Skeletal muscle satellite cell (primary cell): ENCODE measurements at regions not wholly inside any gene's neighbourhood (a gene's known extent, or its start where the extent isn't known, plus 50 kb on each side); places are given as distances from the start of the nearest gene placed in this dataset.
"Not testable (repeated sequence)": the region's sequence is repeated elsewhere in the genome, so short reads cannot be mapped to it uniquely, and the experiment has no call there.

Experiments
- H3K27me3 ChIP-seq: 2 replicates; pipeline ENCODE4 v1.7.0; 2013; ENCODE audit warnings: low read length; ENCODE audit not compliant: control insufficient read depth, insufficient read depth
- H3K36me3 ChIP-seq: 2 replicates; pipeline ENCODE4 v1.7.0; 2013; ENCODE audit warnings: mild to moderate bottlenecking, control low read depth, low read length; ENCODE audit not compliant: insufficient read depth
- H3K4me1 ChIP-seq: 2 replicates; pipeline ENCODE4 v1.7.0; 2013; ENCODE audit warnings: low read length; ENCODE audit not compliant: control insufficient read depth, insufficient read depth
- H3K4me2 ChIP-seq: 2 replicates; pipeline ENCODE4 v1.7.0; 2013; ENCODE audit warnings: mild to moderate bottlenecking, low read length
- H3K4me3 ChIP-seq: 2 replicates; pipeline ENCODE4 v1.7.0; 2013; ENCODE audit warnings: low read length
- H3K9ac ChIP-seq: 2 replicates; pipeline ENCODE4 v1.7.0; 2013; ENCODE audit warnings: mild to moderate bottlenecking, low read depth, low read length, moderate library complexity
- H3K9me3 ChIP-seq: replicated peaks from 2 replicates; pipeline ENCODE4 v1.7.0; 2013; ENCODE audit warnings: mild to moderate bottlenecking, control low read depth, low read length

- H3K9me3 ChIP-seq, H3K27me3 ChIP-seq, H3K4me3 ChIP-seq, H3K36me3 ChIP-seq: not testable (repeated sequence)
- Histone ChIP-seq H3K9ac (peak overlapping the region; percentile 76), H3K4me1 (peaks cover 37% of the 10 kb centered on the region), H3K4me2 (peak overlapping the region; percentile 75)
Measured at GRCh38 chr3:132136902-132137301, 102.1 kb upstream of the CPNE4 start.

DNA sequence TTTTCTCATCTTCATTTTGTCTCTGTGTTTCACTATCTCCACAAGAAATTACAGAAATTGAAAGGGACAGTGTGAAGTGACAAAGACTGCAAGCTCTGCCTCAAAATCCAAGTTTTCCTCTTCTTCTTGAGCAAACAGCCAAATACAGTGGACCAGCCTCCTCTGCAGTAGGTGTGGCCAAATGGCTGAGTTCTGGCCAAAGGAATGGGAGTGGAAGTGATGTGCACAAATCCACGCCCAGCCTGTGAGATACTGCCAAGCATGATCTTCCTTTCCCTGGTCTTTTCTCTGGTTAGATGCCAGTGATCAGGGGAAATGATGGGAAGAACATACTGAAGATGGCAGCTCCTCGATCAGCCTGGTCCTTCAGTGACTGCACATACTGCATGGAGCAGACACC is 111.0 kb upstream of the CPNE4 start:
- Histone ChIP-seq H3K9ac (no peak overlapping the region), H3K36me3 (no peaks in the 10 kb centered on the region), H3K4me2 (no peak overlapping the region), H3K9me3 (no peaks in the 10 kb centered on the region), H3K4me1 (no peaks in the 10 kb centered on the region), H3K27me3 (no peaks in the 10 kb centered on the region), H3K4me3 (no peak overlapping the region)

DNA sequence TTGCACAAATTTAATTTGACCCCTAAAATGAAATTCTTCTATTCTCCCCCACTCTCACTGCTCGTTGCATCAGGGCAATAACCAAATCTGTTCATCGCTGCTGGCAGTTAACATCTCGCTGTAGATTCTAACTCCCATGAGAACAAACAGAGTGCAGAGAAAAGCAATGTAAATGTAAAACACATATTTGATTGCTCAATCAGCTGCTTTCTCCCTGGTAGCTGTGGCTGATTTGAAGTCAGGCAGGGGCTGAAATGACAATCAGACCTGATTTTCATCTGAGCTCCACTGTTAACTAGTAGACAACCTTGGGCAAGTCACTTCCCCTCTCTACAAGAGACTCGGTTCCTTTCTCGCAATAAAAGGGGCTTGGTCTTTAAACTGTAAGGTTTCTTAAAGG is 119.8 kb upstream of the CPNE4 start:
- Histone ChIP-seq H3K4me2 (no peak overlapping the region), H3K9ac (no peak overlapping the region), H3K9me3 (no peaks in the 10 kb centered on the region)

DNA sequence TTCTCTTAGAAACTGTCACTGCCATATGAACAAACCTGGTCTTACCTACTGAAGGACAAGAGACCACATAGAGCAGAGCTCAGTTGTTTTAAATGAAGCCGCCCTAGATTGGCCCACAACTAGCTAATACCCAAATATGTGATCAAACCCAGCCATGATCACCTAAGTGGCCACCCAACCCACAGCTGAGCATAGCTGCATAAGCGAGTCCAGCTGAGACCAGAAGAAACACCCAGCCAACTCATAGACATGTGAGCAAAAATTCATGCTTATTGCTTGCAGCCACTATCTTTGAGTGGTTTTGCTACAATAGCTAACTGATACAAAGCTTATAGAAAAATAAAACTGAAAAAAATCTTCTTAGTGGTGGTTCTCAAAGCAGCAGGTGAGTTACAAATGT is 124.3 kb upstream of the CPNE4 start:
- no peak overlapping the region for H3K9ac ChIP-seq
- H3K27me3 ChIP-seq, result no peaks in the 10 kb centered on the region
- peaks cover 2% of the 10 kb centered on the region for H3K4me1 ChIP-seq
- no peaks in the 10 kb centered on the region for H3K36me3 ChIP-seq
- H3K4me3 ChIP-seq, result no peak overlapping the region
- no peaks in the 10 kb centered on the region for H3K9me3 ChIP-seq
- H3K4me2 ChIP-seq, result no peak overlapping the region

More for the DNA sequence above, 119.8 kb upstream of the CPNE4 start:
- Histone ChIP-seq H3K27me3 (no peaks in the 10 kb centered on the region), H3K4me3 (no peak overlapping the region), H3K36me3 (no peaks in the 10 kb centered on the region), H3K4me1 (no peaks in the 10 kb centered on the region)

DNA sequence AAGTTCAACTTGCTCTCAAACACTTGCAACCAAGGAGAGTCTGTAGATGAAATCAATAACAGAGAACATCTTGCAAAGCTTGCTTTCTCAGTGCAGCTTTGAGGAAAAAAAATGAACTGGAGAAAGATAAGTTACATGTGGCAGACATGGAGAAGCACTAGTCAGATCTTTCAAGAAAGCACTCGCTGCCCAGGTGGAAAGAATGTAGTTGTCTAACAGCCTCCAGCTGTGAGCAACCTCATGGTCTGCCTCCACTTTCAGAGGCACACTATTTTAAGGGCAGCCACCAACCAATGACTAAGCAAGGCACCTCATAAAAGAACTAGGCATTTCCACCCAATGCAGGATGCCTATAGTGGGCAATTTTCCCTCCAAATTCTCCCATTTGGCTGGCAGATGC is 125.4 kb upstream of the CPNE4 start:
- Histone ChIP-seq H3K9ac (no peak overlapping the region), H3K4me1 (peaks cover 9% of the 10 kb centered on the region), H3K27me3 (no peaks in the 10 kb centered on the region), H3K4me2 (no peak overlapping the region), H3K36me3 (no peaks in the 10 kb centered on the region), H3K4me3 (no peak overlapping the region), H3K9me3 (no peaks in the 10 kb centered on the region)

- Histone ChIP-seq H3K4me1 (peaks cover 9% of the 10 kb centered on the region), H3K9ac (no peak overlapping the region)
Measured at GRCh38 chr3:132161608-132162007, 126.8 kb upstream of the CPNE4 start.

DNA sequence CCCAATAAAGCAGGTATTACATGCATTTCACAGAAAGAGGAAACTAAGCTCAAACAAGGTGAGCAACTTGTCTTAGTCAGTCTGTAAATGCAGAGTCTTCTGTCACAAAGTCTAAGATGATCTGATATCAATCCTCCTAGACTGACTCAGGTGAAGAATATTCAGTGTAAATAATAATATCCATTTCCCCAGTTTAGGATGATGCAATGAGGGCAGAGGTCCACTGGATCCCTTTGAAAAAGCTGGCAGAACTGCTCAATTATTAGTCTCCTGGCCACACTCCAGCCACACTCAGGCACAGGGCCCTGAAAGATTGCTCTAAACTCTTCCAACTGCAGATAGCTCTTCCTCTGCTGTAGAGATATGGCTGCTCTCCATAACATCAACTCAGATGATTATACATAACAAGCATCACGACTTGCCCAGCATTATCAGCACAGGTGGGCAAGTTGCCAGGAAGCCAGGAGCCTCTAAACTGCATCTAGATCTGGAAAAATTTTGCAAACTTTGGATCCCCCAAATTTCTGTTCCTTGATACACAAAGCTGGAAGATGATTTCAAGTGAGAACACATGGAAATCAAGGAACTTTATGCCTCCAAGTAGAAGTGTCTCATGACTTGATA is 129.8 kb upstream of the CPNE4 start:
- no peak overlapping the region for H3K4me2 ChIP-seq
- peaks cover 9% of the 10 kb centered on the region for H3K4me1 ChIP-seq
- H3K9ac ChIP-seq, result no peak overlapping the region

More at GRCh38 chr3:132161608-132162007, 126.8 kb upstream of the CPNE4 start:
- H3K9me3 ChIP-seq, result no peaks in the 10 kb centered on the region
- no peaks in the 10 kb centered on the region for H3K27me3 ChIP-seq
- H3K4me3 ChIP-seq, result no peak overlapping the region
- no peak overlapping the region for H3K4me2 ChIP-seq
- no peaks in the 10 kb centered on the region for H3K36me3 ChIP-seq

DNA sequence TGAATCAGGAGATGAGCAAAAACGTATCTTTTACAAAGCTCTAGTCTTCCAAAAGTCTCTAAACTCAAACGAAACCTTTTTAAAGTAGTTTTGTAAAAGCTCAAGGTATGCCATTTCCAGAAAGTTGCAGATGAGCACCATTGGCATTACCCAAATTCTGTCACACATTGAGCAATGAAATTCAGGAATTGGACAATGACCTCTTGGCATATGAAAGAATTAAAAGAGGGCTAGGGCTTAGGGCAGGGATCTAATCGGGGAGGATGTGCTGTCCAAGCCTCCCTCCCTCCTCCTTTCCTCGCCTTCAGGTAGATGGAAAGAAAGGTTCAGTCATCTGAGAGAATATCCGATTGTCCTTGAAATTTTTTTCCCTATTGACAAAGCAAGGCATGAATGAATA is 133.1 kb upstream of the CPNE4 start:
- Histone ChIP-seq H3K4me1 (peaks cover 9% of the 10 kb centered on the region), H3K27me3 (no peaks in the 10 kb centered on the region), H3K4me2 (no peak overlapping the region), H3K4me3 (no peak overlapping the region), H3K9ac (no peak overlapping the region), H3K36me3 (no peaks in the 10 kb centered on the region), H3K9me3 (no peaks in the 10 kb centered on the region)

More for the DNA sequence above, 129.8 kb upstream of the CPNE4 start:
- Histone ChIP-seq H3K36me3 (no peaks in the 10 kb centered on the region), H3K4me3 (no peak overlapping the region), H3K27me3 (no peaks in the 10 kb centered on the region), H3K9me3 (no peaks in the 10 kb centered on the region)

DNA sequence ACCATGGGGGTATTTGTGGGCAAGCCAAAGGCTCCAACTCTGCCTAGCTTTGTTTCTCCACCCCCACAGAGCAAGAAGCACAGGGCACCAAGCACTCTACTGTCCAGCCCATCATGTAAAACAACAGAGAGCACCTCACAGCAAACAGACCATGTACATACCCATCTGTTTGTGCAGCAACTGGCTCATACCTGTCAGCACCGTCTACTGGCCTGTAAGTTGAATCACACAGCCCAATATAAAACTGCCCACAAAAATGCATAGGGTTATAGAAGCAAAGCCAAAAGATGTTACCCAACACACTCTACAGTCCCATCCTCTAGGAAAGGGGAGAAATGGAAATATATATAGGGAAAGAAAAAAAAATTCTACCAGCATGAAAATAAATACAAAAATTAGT is 139.7 kb upstream of the CPNE4 start:
- Histone ChIP-seq H3K36me3 (no peaks in the 10 kb centered on the region), H3K4me1 (no peaks in the 10 kb centered on the region), H3K27me3 (no peaks in the 10 kb centered on the region), H3K4me3 (no peak overlapping the region), H3K9ac (no peak overlapping the region), H3K9me3 (no peaks in the 10 kb centered on the region), H3K4me2 (no peak overlapping the region)

DNA sequence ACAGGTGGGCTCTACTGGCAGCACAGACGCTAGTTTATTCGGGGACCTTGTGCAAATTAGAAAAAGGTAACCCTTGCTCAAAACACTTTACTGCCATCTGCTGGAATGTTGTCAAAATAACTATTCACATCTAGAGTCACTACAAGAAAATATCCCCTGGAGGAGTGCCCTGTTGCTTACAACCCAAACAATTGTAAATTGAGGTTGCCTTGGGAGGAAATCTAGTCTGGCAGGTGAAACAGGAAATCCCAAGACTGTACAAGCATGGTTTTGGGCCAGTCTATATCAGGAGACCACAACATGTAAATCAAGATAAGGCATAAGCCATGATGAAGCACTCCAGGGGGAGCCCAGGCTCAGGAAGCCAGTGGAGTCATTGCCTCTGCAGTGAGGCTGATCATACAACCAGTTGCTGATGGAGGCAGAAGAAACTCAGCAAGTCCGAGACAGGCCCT is 136.8 kb upstream of the ACP3 start:
- Histone ChIP-seq H3K9ac (no peak overlapping the region), H3K9me3 (no peaks in the 10 kb centered on the region), H3K4me1 (no peaks in the 10 kb centered on the region), H3K4me2 (no peak overlapping the region), H3K4me3 (no peak overlapping the region), H3K27me3 (peaks cover 7% of the 10 kb centered on the region), H3K36me3 (no peaks in the 10 kb centered on the region)

GRCh38 chr3:132183811-132184210 is 133.4 kb upstream of the ACP3 start:
- H3K9ac ChIP-seq, result no peak overlapping the region
- H3K27me3 ChIP-seq, result peaks cover 9% of the 10 kb centered on the region
- no peak overlapping the region for H3K4me3 ChIP-seq
- H3K4me1 ChIP-seq, result no peaks in the 10 kb centered on the region
- no peaks in the 10 kb centered on the region for H3K9me3 ChIP-seq
- H3K4me2 ChIP-seq, result no peak overlapping the region
- no peaks in the 10 kb centered on the region for H3K36me3 ChIP-seq

- Histone ChIP-seq H3K4me3 (no peak overlapping the region), H3K9me3 (no peaks in the 10 kb centered on the region), H3K9ac (no peak overlapping the region), H3K4me1 (no peaks in the 10 kb centered on the region), H3K36me3 (no peaks in the 10 kb centered on the region), H3K27me3 (peaks cover 9% of the 10 kb centered on the region), H3K4me2 (no peak overlapping the region)
Measured at GRCh38 chr3:132187746-132188145, 129.5 kb upstream of the ACP3 start.
